ENCODE measurements at regions not wholly inside any gene's neighbourhood (a gene's known extent, or its start where the extent isn't known, plus 50 kb on each side); places are given as distances from the start of the nearest gene placed in this dataset.

- no peak for TF ChIP-seq CTCF (IDR thresholded peaks at IDR 0.05)
- TF ChIP-seq POLR2AphosphoS5 (IDR thresholded peaks at IDR 0.05), result no peak
- no peaks in the 10 kb centered on the region for H3K27me3 ChIP-seq
- no peak for DNase-seq (ENCODE audit: low spot score in 2 of 2)
- no peaks in the 10 kb centered on the region for H3K9me3 ChIP-seq
- H3K36me3 ChIP-seq, result no peaks in the 10 kb centered on the region
- no peaks in the 10 kb centered on the region for H3K4me1 ChIP-seq
- H3K4me3 ChIP-seq, result no peak overlapping the region
- no peak overlapping the region for H3K27ac ChIP-seq
- intact Hi-C loops (cut with DNase I; ENCODE audit: low total_unique reads), result no loop called here
Observed at GRCh38 chr2:217650229-217650628, 352.6 kb downstream of the TNS1 start.

- no peak for TF ChIP-seq CTCF (IDR thresholded peaks at IDR 0.05)
- TF ChIP-seq POLR2AphosphoS5 (IDR thresholded peaks at IDR 0.05), result no peak
- no peak for TF ChIP-seq POLR2A (IDR thresholded peaks at IDR 0.05)
- H3K36me3 ChIP-seq, result no peaks in the 10 kb centered on the region
- H3K4me1 ChIP-seq, result no peaks in the 10 kb centered on the region
- no peak overlapping the region for H3K27ac ChIP-seq
- H3K27me3 ChIP-seq, result no peaks in the 10 kb centered on the region
- no peak for DNase-seq (ENCODE audit: low spot score in 2 of 2)
- H3K9me3 ChIP-seq, result no peaks in the 10 kb centered on the region
- no peak overlapping the region for H3K4me3 ChIP-seq
- intact Hi-C loops (cut with DNase I; ENCODE audit: low total_unique reads), result no loop called here
Observed at GRCh38 chr2:217647925-217648324, 354.9 kb downstream of the TNS1 start.

GRCh38 chr2:217647226-217647625 lies 355.6 kb downstream of the TNS1 start:
- no peak overlapping the region for H3K27ac ChIP-seq
- no peaks in the 10 kb centered on the region for H3K9me3 ChIP-seq
- H3K27me3 ChIP-seq, result no peaks in the 10 kb centered on the region
- DNase-seq (ENCODE audit: low spot score in 2 of 2), result no peak
- no peak overlapping the region for H3K4me3 ChIP-seq
- H3K4me1 ChIP-seq, result no peaks in the 10 kb centered on the region
- TF ChIP-seq POLR2AphosphoS5 (IDR thresholded peaks at IDR 0.05) (no peak), CTCF (IDR thresholded peaks at IDR 0.05) (no peak), POLR2A (IDR thresholded peaks at IDR 0.05) (no peak)
- H3K36me3 ChIP-seq, result no peaks in the 10 kb centered on the region
- intact Hi-C loops (cut with DNase I; ENCODE audit: low total_unique reads), result no loop called here

GRCh38 chr2:217645896-217646295 lies 356.9 kb downstream of the TNS1 start:
- Histone ChIP-seq H3K4me1 (no peaks in the 10 kb centered on the region), H3K4me3 (no peak overlapping the region), H3K27me3 (no peaks in the 10 kb centered on the region), H3K27ac (no peak overlapping the region), H3K36me3 (no peaks in the 10 kb centered on the region), H3K9me3 (no peaks in the 10 kb centered on the region)
- TF ChIP-seq POLR2AphosphoS5 (IDR thresholded peaks at IDR 0.05) (no peak), POLR2A (IDR thresholded peaks at IDR 0.05) (no peak), CTCF (IDR thresholded peaks at IDR 0.05) (no peak)
- no peak for DNase-seq (ENCODE audit: low spot score in 2 of 2)
- intact Hi-C loops (cut with DNase I; ENCODE audit: low total_unique reads), result no loop called here

- TF ChIP-seq POLR2A (IDR thresholded peaks at IDR 0.05) (no peak), POLR2AphosphoS5 (IDR thresholded peaks at IDR 0.05) (no peak), CTCF (IDR thresholded peaks at IDR 0.05) (no peak)
- H3K36me3 ChIP-seq, result no peaks in the 10 kb centered on the region
- H3K27me3 ChIP-seq, result no peaks in the 10 kb centered on the region
- DNase-seq (ENCODE audit: low spot score in 2 of 2), result no peak
- H3K9me3 ChIP-seq, result no peaks in the 10 kb centered on the region
- intact Hi-C loops (cut with DNase I; ENCODE audit: low total_unique reads), result no loop called here
- no peak overlapping the region for H3K4me3 ChIP-seq
- no peaks in the 10 kb centered on the region for H3K4me1 ChIP-seq
- H3K27ac ChIP-seq, result no peak overlapping the region
Observed at GRCh38 chr2:217643789-217644301, 358.9 kb downstream of the TNS1 start.
